ENCODE measurements at regions not wholly inside any gene's neighbourhood (a gene's known extent, or its start where the extent isn't known, plus 50 kb on each side); places are given as distances from the start of the nearest gene placed in this dataset.

DNA sequence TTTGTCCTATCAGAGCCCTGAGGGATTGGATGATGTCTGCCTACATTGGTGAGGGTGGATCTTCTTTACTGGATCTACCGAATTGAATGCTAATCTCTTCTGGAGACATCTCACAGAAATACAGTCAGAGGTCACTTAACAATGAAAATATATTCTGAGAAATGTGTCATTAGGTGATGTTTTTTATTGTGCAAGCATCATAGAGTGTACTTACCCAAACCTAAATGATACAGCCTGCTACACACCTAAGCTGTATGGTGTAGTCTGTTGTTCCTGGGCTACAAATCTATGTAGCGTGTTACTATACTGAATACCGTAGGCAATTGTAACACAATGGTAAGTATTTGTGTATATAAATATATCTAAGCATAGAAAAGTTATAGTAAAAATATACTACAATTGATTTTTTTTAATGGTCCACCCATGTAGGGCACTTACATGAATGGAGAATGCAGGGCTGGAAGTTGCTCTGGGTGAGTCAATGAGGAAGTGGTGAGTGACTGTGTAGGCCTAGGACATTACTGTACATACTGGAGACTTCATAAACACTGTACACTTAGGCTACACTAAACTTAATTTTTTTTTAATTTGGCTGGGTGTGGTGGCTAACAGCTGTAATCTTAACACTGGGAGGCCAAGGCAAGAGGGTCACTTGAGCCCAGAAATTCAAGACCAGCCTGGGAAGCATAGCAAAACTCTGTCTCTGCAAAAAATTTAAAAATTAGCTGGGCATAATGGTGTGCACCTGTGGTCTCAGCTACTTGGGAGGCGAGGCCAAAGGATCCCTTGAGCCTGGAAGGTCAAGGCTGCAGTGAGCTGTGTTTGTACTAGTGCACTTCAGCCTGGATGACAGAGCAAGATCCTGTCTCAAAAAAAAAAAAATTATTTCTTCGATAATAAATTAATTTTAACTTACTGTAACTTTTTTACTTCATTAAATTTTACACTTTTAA is 226.3 kb upstream of the UBE2E3 start:
- DNase-seq (ENCODE audit: low read depth in 4 of 6, low spot score in 6 of 6), result no peak
- whole genome bisulfite sequencing (ENCODE audit: insufficient coverage), result 86% methylated on average over 1 of the region's 5 CpGs
- H3K9me3 ChIP-seq (ENCODE audit: control insufficient read depth, insufficient read depth, low read length), result no peaks in the 10 kb centered on the region
- no peaks in the 10 kb centered on the region for H3K27me3 ChIP-seq (ENCODE audit: control insufficient read depth, insufficient read depth, low read length)
- no peak overlapping the region for H3K4me3 ChIP-seq (ENCODE audit: low read depth, low read length)
- H3K4me1 ChIP-seq (ENCODE audit: control insufficient read depth, insufficient read depth, low read length), result no peaks in the 10 kb centered on the region
- no peak overlapping the region for H3K27ac ChIP-seq (ENCODE audit: low read depth, low read length)
- no peaks in the 10 kb centered on the region for H3K36me3 ChIP-seq (ENCODE audit: control insufficient read depth, insufficient read depth, low read length)

DNA sequence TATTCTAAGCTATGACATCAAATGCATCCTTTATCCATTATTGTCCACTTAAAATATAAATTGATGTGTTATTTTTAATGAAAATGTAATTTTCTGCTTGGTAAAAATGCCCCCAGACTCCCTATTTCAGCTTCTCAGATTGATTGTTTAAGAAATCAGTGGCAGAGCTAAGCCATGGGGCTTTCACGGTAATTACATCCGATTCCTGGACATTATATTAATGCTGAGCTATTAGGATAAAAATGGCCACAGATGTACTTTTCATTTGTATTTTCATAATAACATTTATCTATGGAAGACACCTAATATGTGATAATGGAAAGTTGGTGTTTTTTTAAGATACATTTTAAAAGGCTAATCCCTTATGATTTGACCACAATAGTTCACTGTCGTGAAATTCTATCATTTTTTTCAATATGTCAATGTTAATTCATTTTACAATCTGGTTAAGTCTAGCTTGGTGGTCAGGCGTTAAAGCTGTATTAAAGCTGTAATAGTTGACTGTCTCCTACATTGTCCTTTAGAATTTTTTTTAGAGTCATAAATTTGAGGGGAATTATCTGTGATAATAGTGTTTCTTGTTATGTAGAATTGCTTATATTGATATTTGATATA is 229.0 kb upstream of the UBE2E3 start:
- no peaks in the 10 kb centered on the region for H3K4me1 ChIP-seq (ENCODE audit: control insufficient read depth, insufficient read depth, low read length)
- WGBS (ENCODE audit: insufficient coverage), result no CpG with 5 or more reads among the region's 4 CpGs
- no peak for DNase-seq (ENCODE audit: low read depth in 4 of 6, low spot score in 6 of 6)
- H3K36me3 ChIP-seq (ENCODE audit: control insufficient read depth, insufficient read depth, low read length), result no peaks in the 10 kb centered on the region
- no peak overlapping the region for H3K27ac ChIP-seq (ENCODE audit: low read depth, low read length)
- H3K27me3 ChIP-seq (ENCODE audit: control insufficient read depth, insufficient read depth, low read length), result no peaks in the 10 kb centered on the region
- no peak overlapping the region for H3K4me3 ChIP-seq (ENCODE audit: low read depth, low read length)
- no peaks in the 10 kb centered on the region for H3K9me3 ChIP-seq (ENCODE audit: control insufficient read depth, insufficient read depth, low read length)

DNA sequence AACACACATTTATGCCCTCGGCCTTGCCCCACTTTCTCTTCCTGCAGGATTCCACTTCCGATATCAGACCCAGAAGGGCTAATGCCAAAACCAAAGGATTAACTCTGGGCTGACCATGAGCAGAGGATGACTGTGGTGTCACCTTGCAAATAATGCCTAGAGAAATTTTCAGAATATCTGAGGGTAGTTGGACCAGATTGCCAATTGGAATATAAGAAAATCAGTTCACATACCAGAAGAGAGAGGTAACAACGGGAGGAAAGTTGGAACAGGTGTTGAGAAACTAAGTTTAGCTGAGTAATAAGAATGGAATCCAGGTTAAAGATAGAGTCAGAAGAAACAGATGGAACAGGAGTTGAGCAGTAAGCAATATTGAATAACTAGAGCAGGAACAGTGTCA is 232.7 kb upstream of the UBE2E3 start:
- Histone ChIP-seq H3K9me3 (ENCODE audit: control insufficient read depth, insufficient read depth, low read length) (no peaks in the 10 kb centered on the region), H3K4me3 (ENCODE audit: low read depth, low read length) (no peak overlapping the region), H3K27ac (ENCODE audit: low read depth, low read length) (no peak overlapping the region), H3K4me1 (ENCODE audit: control insufficient read depth, insufficient read depth, low read length) (no peaks in the 10 kb centered on the region), H3K36me3 (ENCODE audit: control insufficient read depth, insufficient read depth, low read length) (no peaks in the 10 kb centered on the region), H3K27me3 (ENCODE audit: control insufficient read depth, insufficient read depth, low read length) (no peaks in the 10 kb centered on the region)
- DNase-seq (ENCODE audit: low read depth in 4 of 6, low spot score in 6 of 6), result no peak
- WGBS (ENCODE audit: insufficient coverage), result 93% methylated on average over 3 of the region's 3 CpGs

DNA sequence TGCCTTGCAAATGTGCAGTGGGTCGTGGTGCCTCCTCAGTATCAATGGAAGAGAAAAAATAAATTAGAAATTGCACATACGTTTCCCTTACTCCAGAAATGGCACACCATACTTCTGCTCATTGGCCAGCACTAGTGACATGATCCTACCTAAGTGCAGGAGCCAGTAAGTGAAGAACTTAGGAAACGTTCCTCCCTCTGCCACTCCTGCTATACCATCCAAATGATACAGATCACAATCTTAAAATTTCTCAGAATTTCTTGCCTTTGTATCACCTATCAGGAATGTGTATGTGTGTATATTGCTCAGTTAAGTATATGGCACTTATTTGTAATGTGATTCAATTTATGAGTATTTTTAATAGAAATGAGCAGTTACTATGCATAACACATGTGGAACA is 237.0 kb upstream of the UBE2E3 start:
- H3K4me3 ChIP-seq (ENCODE audit: low read depth, low read length), result no peak overlapping the region
- no peaks in the 10 kb centered on the region for H3K4me1 ChIP-seq (ENCODE audit: control insufficient read depth, insufficient read depth, low read length)
- no CpG with 5 or more reads among the region's 3 CpGs for WGBS (ENCODE audit: insufficient coverage)

DNA sequence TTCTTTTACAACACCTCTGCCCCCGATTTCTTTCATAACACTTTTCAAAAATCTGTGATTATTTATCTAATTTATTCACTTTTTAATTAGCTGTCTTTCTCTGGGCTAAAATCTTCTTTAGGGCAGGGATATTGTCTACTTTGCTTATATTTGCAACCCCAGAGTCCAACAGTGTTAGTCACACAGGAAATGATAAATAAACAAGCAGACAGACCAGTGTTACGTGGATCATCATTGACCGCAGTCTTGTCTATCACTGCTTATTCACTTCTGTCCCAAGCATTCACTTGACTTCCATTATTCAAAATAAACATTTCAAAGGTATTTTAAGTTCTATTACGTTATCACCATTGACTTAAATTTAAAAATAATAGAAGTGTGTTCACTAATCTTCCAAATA is 237.6 kb upstream of the UBE2E3 start:
- no peaks in the 10 kb centered on the region for H3K27me3 ChIP-seq (ENCODE audit: control insufficient read depth, insufficient read depth, low read length)
- no peaks in the 10 kb centered on the region for H3K36me3 ChIP-seq (ENCODE audit: control insufficient read depth, insufficient read depth, low read length)
- 86% methylated on average over 1 of the region's 4 CpGs for WGBS (ENCODE audit: insufficient coverage)
- no peaks in the 10 kb centered on the region for H3K4me1 ChIP-seq (ENCODE audit: control insufficient read depth, insufficient read depth, low read length)
- no peak overlapping the region for H3K4me3 ChIP-seq (ENCODE audit: low read depth, low read length)
- H3K9me3 ChIP-seq (ENCODE audit: control insufficient read depth, insufficient read depth, low read length), result no peaks in the 10 kb centered on the region
- no peak overlapping the region for H3K27ac ChIP-seq (ENCODE audit: low read depth, low read length)
- DNase-seq (ENCODE audit: low read depth in 4 of 6, low spot score in 6 of 6), result no peak

More for the DNA sequence above, 237.0 kb upstream of the UBE2E3 start:
- no peak for DNase-seq (ENCODE audit: low read depth in 4 of 6, low spot score in 6 of 6)
- H3K36me3 ChIP-seq (ENCODE audit: control insufficient read depth, insufficient read depth, low read length), result no peaks in the 10 kb centered on the region
- H3K27me3 ChIP-seq (ENCODE audit: control insufficient read depth, insufficient read depth, low read length), result no peaks in the 10 kb centered on the region
- no peak overlapping the region for H3K27ac ChIP-seq (ENCODE audit: low read depth, low read length)
- H3K9me3 ChIP-seq (ENCODE audit: control insufficient read depth, insufficient read depth, low read length), result no peaks in the 10 kb centered on the region

DNA sequence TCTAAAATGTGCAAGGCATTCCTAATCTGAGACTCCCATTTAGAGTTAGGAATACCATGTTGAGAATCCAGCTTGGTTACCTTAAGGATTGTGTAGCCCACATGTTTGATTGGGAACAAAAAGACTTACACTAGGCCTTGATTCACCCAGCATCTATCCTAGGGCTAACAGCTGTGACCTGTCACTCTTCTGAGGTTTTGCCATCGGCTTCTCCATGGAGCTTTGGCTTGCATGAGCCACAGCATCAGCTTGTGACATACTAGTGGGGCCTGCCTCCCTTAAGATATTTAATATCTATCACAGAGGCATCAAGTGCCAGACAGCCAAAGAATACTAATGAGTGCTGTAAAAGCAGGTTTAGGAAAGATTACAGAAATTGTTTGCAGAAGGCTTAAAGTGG is 241.3 kb upstream of the UBE2E3 start:
- H3K9me3 ChIP-seq (ENCODE audit: control insufficient read depth, insufficient read depth, low read length), result no peaks in the 10 kb centered on the region
- no CpG with 5 or more reads among the region's 1 CpG for WGBS (ENCODE audit: insufficient coverage)
- H3K4me1 ChIP-seq (ENCODE audit: control insufficient read depth, insufficient read depth, low read length), result no peaks in the 10 kb centered on the region
- DNase-seq (ENCODE audit: low read depth in 4 of 6, low spot score in 6 of 6), result no peak
- H3K4me3 ChIP-seq (ENCODE audit: low read depth, low read length), result no peak overlapping the region
- no peaks in the 10 kb centered on the region for H3K27me3 ChIP-seq (ENCODE audit: control insufficient read depth, insufficient read depth, low read length)
- H3K36me3 ChIP-seq (ENCODE audit: control insufficient read depth, insufficient read depth, low read length), result no peaks in the 10 kb centered on the region
- H3K27ac ChIP-seq (ENCODE audit: low read depth, low read length), result no peak overlapping the region

DNA sequence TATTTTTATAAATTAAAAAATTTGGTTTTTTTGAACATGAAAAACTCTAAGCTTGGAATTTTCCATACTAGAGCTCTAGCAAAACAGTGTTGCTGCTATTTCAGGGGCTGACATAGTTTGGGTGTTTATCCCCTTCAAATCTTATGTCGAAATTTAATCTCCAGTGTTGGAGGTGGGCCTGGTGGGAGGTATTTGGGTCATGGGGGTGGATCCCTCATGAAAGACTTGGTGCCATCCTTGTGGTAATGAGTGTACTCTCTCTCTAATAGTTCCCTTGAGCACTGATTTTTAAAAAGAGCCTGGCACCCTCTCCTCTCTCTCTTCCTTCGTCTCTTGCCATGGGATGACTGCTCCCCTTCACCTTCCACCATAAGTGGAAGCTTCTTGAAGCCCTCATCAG is 244.6 kb upstream of the UBE2E3 start:
- WGBS (ENCODE audit: insufficient coverage), result 92% methylated on average over 2 of the region's 2 CpGs
- Histone ChIP-seq H3K36me3 (ENCODE audit: control insufficient read depth, insufficient read depth, low read length) (no peaks in the 10 kb centered on the region), H3K4me3 (ENCODE audit: low read depth, low read length) (no peak overlapping the region), H3K27me3 (ENCODE audit: control insufficient read depth, insufficient read depth, low read length) (no peaks in the 10 kb centered on the region), H3K9me3 (ENCODE audit: control insufficient read depth, insufficient read depth, low read length) (no peaks in the 10 kb centered on the region), H3K27ac (ENCODE audit: low read depth, low read length) (no peak overlapping the region), H3K4me1 (ENCODE audit: control insufficient read depth, insufficient read depth, low read length) (no peaks in the 10 kb centered on the region)
- DNase-seq (ENCODE audit: low read depth in 4 of 6, low spot score in 6 of 6), result no peak

DNA sequence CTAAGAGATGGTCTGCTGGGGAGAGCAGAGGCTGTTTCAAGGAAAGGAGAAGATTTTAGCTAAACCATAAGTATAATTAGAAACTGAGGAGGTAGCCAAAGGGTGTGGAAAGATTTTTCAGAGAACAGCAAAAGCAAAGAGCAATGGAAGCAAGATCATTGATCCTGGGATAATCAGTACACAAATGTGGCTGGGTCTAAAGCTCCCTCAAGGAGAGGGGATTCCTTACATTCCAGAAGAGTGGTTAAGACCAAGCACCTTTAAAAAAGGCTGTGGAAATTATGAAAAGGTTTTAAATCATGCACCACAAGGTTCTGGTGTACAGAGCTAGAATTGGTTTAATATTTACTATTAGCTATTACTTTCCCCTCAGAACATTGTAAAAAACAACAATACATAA is 246.0 kb upstream of the UBE2E3 start:
- Histone ChIP-seq H3K27me3 (ENCODE audit: control insufficient read depth, insufficient read depth, low read length) (no peaks in the 10 kb centered on the region), H3K4me1 (ENCODE audit: control insufficient read depth, insufficient read depth, low read length) (no peaks in the 10 kb centered on the region), H3K4me3 (ENCODE audit: low read depth, low read length) (no peak overlapping the region), H3K9me3 (ENCODE audit: control insufficient read depth, insufficient read depth, low read length) (no peaks in the 10 kb centered on the region), H3K36me3 (ENCODE audit: control insufficient read depth, insufficient read depth, low read length) (no peaks in the 10 kb centered on the region), H3K27ac (ENCODE audit: low read depth, low read length) (no peak overlapping the region)
- DNase-seq (ENCODE audit: low read depth in 4 of 6, low spot score in 6 of 6), result no peak

DNA sequence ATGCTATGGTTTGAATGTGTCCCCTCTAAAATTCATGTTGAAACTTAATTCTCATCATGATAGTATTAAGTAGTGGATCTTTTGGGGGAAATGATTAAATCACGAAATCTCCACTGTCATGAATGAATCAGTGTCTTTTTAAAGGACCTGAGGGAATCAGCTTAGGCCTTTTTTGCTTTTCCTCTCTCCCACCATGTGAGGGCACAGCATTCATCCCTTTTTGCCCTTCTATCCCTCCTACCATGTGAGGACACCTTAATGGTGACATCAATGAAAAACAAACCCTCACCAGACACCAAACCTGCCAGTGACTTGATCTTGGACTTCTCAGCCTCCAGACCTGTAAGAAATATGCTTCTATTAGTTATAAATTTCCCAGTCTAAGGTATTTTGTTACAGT is 247.1 kb upstream of the UBE2E3 start:
- no peaks in the 10 kb centered on the region for H3K4me1 ChIP-seq (ENCODE audit: control insufficient read depth, insufficient read depth, low read length)
- H3K36me3 ChIP-seq (ENCODE audit: control insufficient read depth, insufficient read depth, low read length), result no peaks in the 10 kb centered on the region
- no peak overlapping the region for H3K27ac ChIP-seq (ENCODE audit: low read depth, low read length)
- no peak overlapping the region for H3K4me3 ChIP-seq (ENCODE audit: low read depth, low read length)
- no CpG with 5 or more reads among the region's 1 CpG for WGBS (ENCODE audit: insufficient coverage)
- H3K27me3 ChIP-seq (ENCODE audit: control insufficient read depth, insufficient read depth, low read length), result no peaks in the 10 kb centered on the region
- no peaks in the 10 kb centered on the region for H3K9me3 ChIP-seq (ENCODE audit: control insufficient read depth, insufficient read depth, low read length)
- no peak for DNase-seq (ENCODE audit: low read depth in 4 of 6, low spot score in 6 of 6)

DNA sequence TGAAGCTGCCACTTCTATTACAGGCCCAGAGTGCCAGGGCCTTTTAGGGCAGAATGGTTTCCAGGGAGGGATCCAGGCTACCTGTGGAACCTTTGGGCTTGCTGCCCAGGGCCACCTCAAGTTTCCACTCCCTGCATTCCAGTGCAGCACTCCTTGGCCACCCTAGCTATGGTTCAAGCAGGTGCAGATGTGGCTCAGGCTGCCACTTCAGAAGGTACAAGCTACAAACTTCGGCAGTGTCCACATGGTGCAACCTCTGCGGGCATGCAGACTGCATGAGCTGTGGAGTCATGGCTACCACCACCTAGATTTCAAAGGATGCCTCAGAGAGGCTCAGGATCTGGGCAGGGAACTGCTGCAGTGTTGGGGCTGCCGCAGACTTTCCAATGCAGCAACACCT is 248.1 kb upstream of the UBE2E3 start:
- Histone ChIP-seq H3K36me3 (ENCODE audit: control insufficient read depth, insufficient read depth, low read length) (no peaks in the 10 kb centered on the region), H3K9me3 (ENCODE audit: control insufficient read depth, insufficient read depth, low read length) (no peaks in the 10 kb centered on the region), H3K4me3 (ENCODE audit: low read depth, low read length) (no peak overlapping the region), H3K27me3 (ENCODE audit: control insufficient read depth, insufficient read depth, low read length) (no peaks in the 10 kb centered on the region), H3K4me1 (ENCODE audit: control insufficient read depth, insufficient read depth, low read length) (no peaks in the 10 kb centered on the region), H3K27ac (ENCODE audit: low read depth, low read length) (no peak overlapping the region)
- WGBS (ENCODE audit: insufficient coverage), result 100% methylated on average over 3 of the region's 3 CpGs
- no peak for DNase-seq (ENCODE audit: low read depth in 4 of 6, low spot score in 6 of 6)
